Lung (tissue), 11 donors: ENCODE measurements at regions not wholly inside any gene's neighbourhood (a gene's known extent, or its start where the extent isn't known, plus 50 kb on each side); places are given as distances from the start of the nearest gene placed in this dataset.

Experiments
- ATAC-seq: fragments of 200-7000 bp; cut with Tn5 transposase; one replicate; pipeline ENCODE4 v1.9.1; 2020; ENCODE audit warnings: moderate number of reproducible peaks; ENCODE audit not compliant: insufficient read depth, low FRiP score
- DNase-seq, 3 donors: peaks; one replicate each; pipeline ENCODE4 v3.0.0-alpha.2; 2013 to 2017
- H3K27ac ChIP-seq, 2 donors: one replicate each; pipeline ENCODE4 v1.5.1; 2013; ENCODE audit warnings: mild to moderate bottlenecking in 2 of 2, moderate library complexity in 2 of 2, control low read depth in 1 of 2, inconsistent platforms in 1 of 2, low read depth in 1 of 2, low read length in 1 of 2
- H3K27me3 ChIP-seq, 3 donors: one replicate each; pipeline ENCODE4 v1.5.1; 2013; ENCODE audit warnings: low read length in 2 of 3; ENCODE audit not compliant: control insufficient read depth in 3 of 3, insufficient read depth in 3 of 3
- H3K36me3 ChIP-seq, 4 donors: one replicate each; pipeline ENCODE4 v1.5.1; 2013; ENCODE audit warnings: low read length in 4 of 4, mild to moderate bottlenecking in 1 of 4, moderate library complexity in 1 of 4; ENCODE audit not compliant: control insufficient read depth in 4 of 4, insufficient read depth in 4 of 4
- H3K4me1 ChIP-seq, 5 donors: one replicate each; pipeline ENCODE4 v1.5.1; 2013; ENCODE audit warnings: low read length in 5 of 5, mild to moderate bottlenecking in 2 of 5, moderate library complexity in 1 of 5; ENCODE audit not compliant: control insufficient read depth in 5 of 5, insufficient read depth in 5 of 5
- H3K4me3 ChIP-seq: one replicate; pipeline ENCODE4 v1.5.1; 2013; ENCODE audit warnings: mild to moderate bottlenecking, control low read depth, moderate library complexity
- H3K9ac ChIP-seq, 2 donors: one replicate each; pipeline ENCODE4 v1.5.1; 2013; ENCODE audit warnings: low read length in 2 of 2, control low read depth in 1 of 2; ENCODE audit not compliant: insufficient read depth in 1 of 2
- H3K9me3 ChIP-seq, 4 donors: one replicate each; pipeline ENCODE4 v1.5.1; 2013; ENCODE audit warnings: low read length in 3 of 4, mild to moderate bottlenecking in 1 of 4, moderate library complexity in 1 of 4; ENCODE audit not compliant: control insufficient read depth in 4 of 4, insufficient read depth in 3 of 4
- CTCF ChIP-seq: IDR thresholded peaks from 2 replicates; pipeline ENCODE4 v1.5.1; 2012; ENCODE audit warnings: mild to moderate bottlenecking; ENCODE audit errors: control extremely low read depth, extremely low read depth
- WGBS, 2 donors: extraction: QIAGEN DNeasy Blood & Tissue Kit; methylation state at CpG; one replicate each; pipeline ENCODE4 v1.1.7; 2013; 5-methylcytosine and 5-hydroxymethylcytosine counted together
- donor health status: control.
- donor health status: control.
- donor health status: Bipolar disorder and iron deficiency.
- donor health status: healthy.
- donor health status: DM: yes; HTN: yes; CAD: no.

DNA sequence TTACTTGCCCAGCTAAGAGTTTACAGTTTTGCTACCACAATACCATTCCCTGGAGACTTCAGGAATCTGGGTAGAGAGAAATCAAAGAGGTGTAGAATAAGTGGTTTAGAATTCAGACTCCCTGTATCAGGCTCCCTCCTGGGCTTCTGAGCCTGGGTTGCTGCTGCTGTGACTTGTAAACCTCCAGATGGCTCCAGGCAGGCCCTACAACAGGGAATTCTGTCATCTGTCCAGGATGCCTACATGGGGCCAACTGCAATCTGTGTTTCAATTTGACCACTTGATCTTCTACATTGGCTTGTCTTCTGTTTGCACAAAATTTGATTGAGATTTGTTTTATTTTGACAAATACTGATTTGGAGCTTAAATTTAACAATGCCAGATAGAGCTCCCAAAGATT, 183.9 kb downstream of the RAD51AP2 start:
- no peaks in the 10 kb centered on the region for H3K36me3 ChIP-seq
- no peak overlapping the region for H3K9ac ChIP-seq
- no peak for TF ChIP-seq CTCF
- no peak for ATAC-seq
- DNase-seq = no peak
- H3K9me3 ChIP-seq = peaks cover 0 to 2% (median 0%) of the 10 kb centered on the region in 4 donors
- no peaks in the 10 kb centered on the region for H3K27me3 ChIP-seq
- H3K27ac ChIP-seq = no peak overlapping the region
- no peaks in the 10 kb centered on the region for H3K4me1 ChIP-seq
- H3K4me3 ChIP-seq = no peak overlapping the region

DNA sequence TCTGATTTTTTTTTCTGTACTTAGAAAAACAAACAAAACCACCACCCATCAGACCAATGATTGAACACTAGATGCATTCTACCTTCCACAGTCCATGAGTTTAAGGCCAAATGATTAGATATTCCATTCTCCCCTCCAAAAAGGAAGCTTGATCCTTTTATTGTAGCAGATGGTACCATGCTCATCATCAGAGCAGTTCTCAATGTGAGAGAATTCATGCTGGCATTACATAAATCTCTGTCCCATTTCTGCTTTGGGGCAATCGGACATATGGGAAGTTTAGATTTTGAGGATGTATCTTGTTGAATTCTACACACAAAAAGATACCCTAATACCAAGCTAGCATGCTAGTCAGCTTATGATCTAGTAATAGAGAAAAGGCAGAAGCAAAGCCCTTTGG, 186.6 kb downstream of the RAD51AP2 start:
- no peaks in the 10 kb centered on the region for H3K4me1 ChIP-seq
- no peak for ATAC-seq

DNA sequence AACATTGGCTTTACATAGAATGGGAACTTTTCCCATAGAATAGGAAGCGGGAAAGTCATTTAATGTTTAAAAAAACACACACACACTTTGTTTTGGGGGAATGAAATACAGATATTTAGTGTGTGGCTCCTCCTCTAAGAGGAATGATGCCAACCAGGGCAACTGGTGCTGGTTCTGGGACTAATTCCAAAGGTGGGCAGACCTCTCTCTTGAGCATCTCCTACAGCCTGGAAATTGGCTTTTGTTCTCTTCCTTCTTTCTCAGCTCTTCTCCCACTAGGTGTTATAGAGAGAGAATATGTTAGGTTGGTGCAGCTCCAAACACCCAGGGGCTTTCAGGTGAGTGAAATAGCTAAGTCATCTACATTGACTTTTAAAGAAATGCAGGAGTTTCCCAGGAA, 190.1 kb downstream of the RAD51AP2 start:
- no peaks in the 10 kb centered on the region for H3K9me3 ChIP-seq
- no peak for ATAC-seq
- DNase-seq = no peak
- H3K9ac ChIP-seq = no peak overlapping the region
- no peak overlapping the region for H3K4me3 ChIP-seq
- TF ChIP-seq CTCF = no peak
- no peaks in the 10 kb centered on the region for H3K4me1 ChIP-seq
- no peaks in the 10 kb centered on the region for H3K36me3 ChIP-seq
- H3K27me3 ChIP-seq = no peaks in the 10 kb centered on the region
- H3K27ac ChIP-seq = no peak overlapping the region
- 89 to 91% methylated on average over 1 of the region's 1 CpG for WGBS, 2 donors

More for the DNA sequence above, 186.6 kb downstream of the RAD51AP2 start:
- Histone ChIP-seq H3K36me3 (no peaks in the 10 kb centered on the region), H3K9ac (no peak overlapping the region), H3K4me3 (no peak overlapping the region), H3K9me3 (no peaks in the 10 kb centered on the region), H3K27me3 (no peaks in the 10 kb centered on the region), H3K27ac (no peak overlapping the region)
- 91 to 96% methylated on average over 1 of the region's 1 CpG for WGBS, 2 donors
- TF ChIP-seq CTCF = no peak
- DNase-seq = no peak

DNA sequence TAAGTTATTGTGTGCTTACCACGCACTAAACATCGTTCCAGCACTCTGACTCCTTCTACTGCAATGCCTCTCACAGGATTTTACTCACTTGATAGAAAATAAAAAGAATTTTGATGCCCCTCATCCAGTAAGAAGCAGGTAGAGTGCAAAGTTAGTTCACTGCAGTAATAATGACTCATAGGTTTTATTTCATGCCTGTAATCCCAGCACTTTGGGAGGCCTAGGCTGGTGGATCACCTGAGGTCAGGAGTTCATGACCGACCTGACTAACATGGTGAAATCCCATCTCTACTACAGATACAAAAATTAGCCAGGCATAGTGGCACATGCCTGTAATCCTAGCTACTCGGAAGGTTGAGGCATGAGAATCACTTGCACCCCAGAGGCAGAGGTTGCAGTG, 190.6 kb downstream of the RAD51AP2 start:
- no peak for TF ChIP-seq CTCF

More for the DNA sequence above, 190.6 kb downstream of the RAD51AP2 start:
- Histone ChIP-seq H3K9ac (no peak overlapping the region), H3K27ac (no peak overlapping the region), H3K27me3 (no peaks in the 10 kb centered on the region), H3K36me3 (no peaks in the 10 kb centered on the region), H3K4me1 (no peaks in the 10 kb centered on the region), H3K4me3 (no peak overlapping the region), H3K9me3 (no peaks in the 10 kb centered on the region)
- no peak for ATAC-seq
- DNase-seq = no peak
- 76 to 88% methylated on average over 4 of the region's 4 CpGs for WGBS, 2 donors
